Smooth muscle cell (in vitro differentiated cells): ENCODE measurements at regions not wholly inside any gene's neighbourhood (a gene's known extent, or its start where the extent isn't known, plus 50 kb on each side); places are given as distances from the start of the nearest gene placed in this dataset.

ENCODE experiments used
- DNase-seq: peaks from one replicate; lab custom pipeline; 2025; ENCODE audit not compliant: unreplicated experiment; lab: John Stamatoyannopoulos, UW
- H2AFZ ChIP-seq: fragments of 200-600 bp; sonication (generic); 2 replicates; pipeline ENCODE4 v1.6.0; 2016; ENCODE audit warnings: antibody characterized with exemption, low read depth, mild to moderate bottlenecking
- H3F3A ChIP-seq: fragments of 200-600 bp; sonication (generic); 2 replicates; pipeline ENCODE4 v1.6.0; 2017; ENCODE audit warnings: antibody characterized with exemption, low read depth
- H3K27ac ChIP-seq: fragments of 200-600 bp; sonication (generic); 2 replicates; pipeline ENCODE4 v1.5.1; 2016; ENCODE audit warnings: low read depth, mild to moderate bottlenecking
- H3K27me3 ChIP-seq: fragments of 200-600 bp; sonication (generic); 2 replicates; pipeline ENCODE4 v1.6.1; 2016; ENCODE audit warnings: low read depth, mild to moderate bottlenecking
- H3K36me3 ChIP-seq: fragments of 200-600 bp; sonication (generic); 2 replicates; pipeline ENCODE4 v1.5.1; 2016; ENCODE audit warnings: low read depth
- H3K4me1 ChIP-seq: fragments of 200-600 bp; sonication (generic); 2 replicates; pipeline ENCODE4 v1.5.1; 2016; ENCODE audit warnings: low read depth
- H3K4me2 ChIP-seq: fragments of 200-600 bp; sonication (generic); 2 replicates; pipeline ENCODE4 v1.6.0; 2016; ENCODE audit warnings: mild to moderate bottlenecking
- H3K4me3 ChIP-seq: fragments of 200-600 bp; sonication (generic); 2 replicates; pipeline ENCODE4 v1.5.1; 2016; ENCODE audit warnings: mild to moderate bottlenecking
- H3K79me2 ChIP-seq: fragments of 200-600 bp; sonication (generic); 2 replicates; pipeline ENCODE4 v1.6.0; 2016; ENCODE audit warnings: low read depth, mild to moderate bottlenecking
- H3K9ac ChIP-seq: fragments of 200-600 bp; sonication (generic); 2 replicates; pipeline ENCODE4 v1.6.0; 2016; ENCODE audit warnings: low read depth
- H3K9me3 ChIP-seq: fragments of 200-600 bp; sonication (generic); replicated peaks from 2 replicates; pipeline ENCODE4 v1.5.1; 2016; ENCODE audit warnings: low read depth
- H4K20me1 ChIP-seq: fragments of 200-600 bp; sonication (generic); 2 replicates; pipeline ENCODE4 v1.6.0; 2016; ENCODE audit warnings: low read depth
- CTCF ChIP-seq: fragments of 200-600 bp; sonication (generic); IDR thresholded peaks from 2 replicates; pipeline ENCODE4 v1.5.1; 2017; ENCODE audit warnings: borderline replicate concordance, mild to moderate bottlenecking, antibody characterized with exemption; ENCODE audit not compliant: insufficient read depth, poor library complexity, severe bottlenecking
- WGBS: methylation state at CpG from one replicate; pipeline ENCODE4 v1.1.7; 2016; ENCODE audit warnings: low lambda C conversion rate; 5-methylcytosine and 5-hydroxymethylcytosine counted together

- Histone ChIP-seq H3K27ac (no peak overlapping the region), H3K4me2 (no peak overlapping the region), H3K36me3 (no peaks in the 10 kb centered on the region), H3F3A (no peaks in the 10 kb centered on the region), H3K9me3 (no peaks in the 10 kb centered on the region), H3K79me2 (no peaks in the 10 kb centered on the region), H2AFZ (no peak overlapping the region), H3K4me1 (no peaks in the 10 kb centered on the region), H4K20me1 (no peaks in the 10 kb centered on the region), H3K27me3 (no peaks in the 10 kb centered on the region), H3K4me3 (no peak overlapping the region), H3K9ac (no peak overlapping the region)
- no peak for TF ChIP-seq CTCF
- DNase-seq, result no peak
Measured at GRCh38 chr9:24351973-24352372, 193.7 kb downstream of the IZUMO3 start.

- H3K36me3 ChIP-seq, result no peaks in the 10 kb centered on the region
- WGBS, result 92% methylated on average over 2 of the region's 2 CpGs
- no peaks in the 10 kb centered on the region for H3F3A ChIP-seq
- no peaks in the 10 kb centered on the region for H3K79me2 ChIP-seq
- no peak overlapping the region for H3K4me2 ChIP-seq
- DNase-seq, result no peak
- no peak overlapping the region for H3K9ac ChIP-seq
- no peak for TF ChIP-seq CTCF
- H3K27me3 ChIP-seq, result no peaks in the 10 kb centered on the region
- no peaks in the 10 kb centered on the region for H4K20me1 ChIP-seq
- no peak overlapping the region for H3K4me3 ChIP-seq
- H3K4me1 ChIP-seq, result no peaks in the 10 kb centered on the region
- H3K27ac ChIP-seq, result no peak overlapping the region
- H2AFZ ChIP-seq, result peak overlapping the region; percentile 46
- no peaks in the 10 kb centered on the region for H3K9me3 ChIP-seq
Measured at GRCh38 chr9:24351258-24351657, 194.4 kb downstream of the IZUMO3 start.

- 88% methylated on average over 1 of the region's 1 CpG for WGBS
- Histone ChIP-seq H3K27ac (no peak overlapping the region), H3K4me2 (no peak overlapping the region), H3K4me1 (no peaks in the 10 kb centered on the region), H3K27me3 (no peaks in the 10 kb centered on the region), H4K20me1 (no peaks in the 10 kb centered on the region), H3K36me3 (no peaks in the 10 kb centered on the region), H3K79me2 (no peaks in the 10 kb centered on the region), H3K9ac (no peak overlapping the region), H3K9me3 (no peaks in the 10 kb centered on the region), H2AFZ (no peak overlapping the region), H3K4me3 (no peak overlapping the region), H3F3A (no peaks in the 10 kb centered on the region)
- no peak for TF ChIP-seq CTCF
- DNase-seq, result no peak
Measured at GRCh38 chr9:24342457-24342856, 203.2 kb downstream of the IZUMO3 start.

- no peak for TF ChIP-seq CTCF
- no peaks in the 10 kb centered on the region for H3F3A ChIP-seq
- no peaks in the 10 kb centered on the region for H4K20me1 ChIP-seq
- no peak overlapping the region for H3K27ac ChIP-seq
- no peak for DNase-seq
- H3K4me1 ChIP-seq, result no peaks in the 10 kb centered on the region
- no peak overlapping the region for H2AFZ ChIP-seq
- H3K36me3 ChIP-seq, result no peaks in the 10 kb centered on the region
- no peaks in the 10 kb centered on the region for H3K79me2 ChIP-seq
- no peak overlapping the region for H3K4me3 ChIP-seq
- H3K9ac ChIP-seq, result no peak overlapping the region
- no peak overlapping the region for H3K4me2 ChIP-seq
- H3K9me3 ChIP-seq, result no peaks in the 10 kb centered on the region
- H3K27me3 ChIP-seq, result no peaks in the 10 kb centered on the region
- WGBS, result 55% methylated on average over 2 of the region's 2 CpGs
Measured at GRCh38 chr9:24333629-24334028, 212.1 kb downstream of the IZUMO3 start.
